HTR-8/SVneo (cell line): ENCODE measurements at regions not wholly inside any gene's neighbourhood (a gene's known extent, or its start where the extent isn't known, plus 50 kb on each side); places are given as distances from the start of the nearest gene placed in this dataset.
"Not testable (repeated sequence)": the region's sequence is repeated elsewhere in the genome, so short reads cannot be mapped to it uniquely, and the experiment has no call there.

Experiments used
- DNase-seq: peaks from one replicate; pipeline ENCODE4 v3.0.0; 2011; ENCODE audit warnings: low spot score, mixed read lengths; ENCODE audit not compliant: insufficient read length
- FAIRE-seq: peaks from 2 replicates; lab custom pipeline; 2011; peaks lifted over from hg19 to GRCh38; lab: Jason Lieb, UNC

DNA sequence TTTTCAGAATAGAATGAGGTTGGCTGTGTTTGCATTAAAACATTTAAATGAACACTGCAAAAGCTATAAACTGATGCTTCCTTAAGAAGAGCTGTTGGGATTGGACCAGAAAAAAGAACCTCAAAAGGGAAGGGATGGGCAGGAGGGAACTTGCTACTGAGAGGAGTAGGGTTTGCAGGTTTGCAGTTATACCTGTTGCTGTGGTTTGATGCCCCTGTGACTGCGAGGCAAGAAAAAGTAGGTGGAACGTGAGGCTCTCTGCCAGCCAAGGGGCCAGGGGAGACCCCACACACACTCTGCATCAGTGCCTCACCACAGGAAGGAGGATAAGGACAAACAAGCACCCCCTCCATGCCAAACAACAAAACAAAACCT is 197.2 kb downstream of the BCAS1 start:
- FAIRE-seq (peak; percentile 69), DNase-seq (no peak)

DNA sequence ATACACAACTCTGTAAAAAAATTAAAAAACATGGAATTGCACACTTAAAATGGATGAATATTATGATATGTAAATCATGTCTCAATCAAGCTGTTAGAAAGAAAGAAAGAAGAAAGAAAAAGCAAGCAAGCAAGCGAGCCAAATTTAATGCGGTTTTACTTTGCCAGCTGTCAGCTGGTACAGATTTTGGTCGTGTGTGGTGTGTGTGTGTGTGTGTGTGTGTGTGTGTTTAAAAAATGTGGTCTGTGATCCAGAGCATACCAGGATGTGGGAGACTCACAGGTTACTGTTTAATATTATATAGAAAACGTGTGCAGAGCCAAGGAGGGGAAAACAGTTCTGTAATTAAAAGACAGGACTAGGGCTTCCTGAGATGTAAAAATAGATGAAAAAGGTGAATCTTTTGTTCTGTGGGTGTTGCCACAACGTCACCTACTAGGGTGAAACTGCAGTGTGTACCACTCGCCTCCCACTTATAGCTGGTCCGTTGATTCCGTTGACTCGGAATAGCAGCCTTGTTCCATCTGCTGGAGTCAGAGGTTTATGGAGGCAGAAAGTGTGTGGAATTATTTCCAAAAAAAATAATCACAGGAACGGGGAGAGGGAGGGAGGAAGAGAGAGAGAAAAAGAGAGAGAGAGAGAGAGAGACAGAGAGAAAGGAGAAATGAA is 197.7 kb downstream of the BCAS1 start:
- DNase-seq: no peak

DNA sequence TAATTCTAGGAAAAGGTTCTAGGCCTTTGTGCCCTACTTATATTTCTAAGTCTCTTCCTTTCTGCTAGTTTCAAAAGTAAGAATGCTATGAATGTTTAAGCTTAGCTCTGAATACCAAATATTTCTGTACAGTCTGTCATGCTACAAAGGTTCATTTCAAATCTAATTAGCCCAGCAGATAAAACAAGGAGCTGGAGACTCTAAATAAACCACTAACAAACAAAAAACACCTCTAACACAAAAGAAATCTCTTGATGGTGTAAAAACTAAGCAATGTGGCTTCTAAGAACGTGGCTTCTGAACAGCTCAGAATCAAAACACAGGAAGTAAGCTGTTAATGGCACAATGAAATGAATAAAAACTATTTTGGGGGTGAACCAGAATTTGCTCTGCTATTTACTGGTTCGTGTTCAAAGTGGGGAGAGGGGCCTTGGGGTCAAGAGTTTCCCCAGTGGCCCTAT is 198.3 kb downstream of the BCAS1 start:
- FAIRE-seq: no peak
- DNase-seq: no peak

More for the DNA sequence above, 197.7 kb downstream of the BCAS1 start:
- FAIRE-seq: peak; percentile 73

DNA sequence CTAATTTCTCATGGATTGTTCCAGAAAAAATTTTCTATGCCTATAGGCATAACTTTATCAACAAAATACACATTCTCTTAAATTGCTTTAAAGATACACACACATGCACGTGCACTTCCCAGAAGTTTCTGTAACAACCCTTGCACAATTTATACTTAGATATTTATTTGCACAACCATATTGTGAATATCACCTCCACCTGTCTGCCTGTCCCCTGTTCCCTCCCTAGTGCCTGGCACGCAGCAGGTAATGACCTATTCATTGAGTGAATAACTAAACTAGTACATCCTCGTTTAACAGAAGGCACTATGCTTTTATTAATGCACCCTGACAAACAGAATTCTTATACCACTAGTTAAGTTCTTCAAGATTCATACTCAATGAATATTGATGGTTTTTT is 198.9 kb downstream of the BCAS1 start:
- DNase-seq (no peak), FAIRE-seq (no peak)

- no peak for DNase-seq
- no peak for FAIRE-seq
These were observed 199.7 kb downstream of the BCAS1 start for GRCh38 chr20:53870426-53871315.

DNA sequence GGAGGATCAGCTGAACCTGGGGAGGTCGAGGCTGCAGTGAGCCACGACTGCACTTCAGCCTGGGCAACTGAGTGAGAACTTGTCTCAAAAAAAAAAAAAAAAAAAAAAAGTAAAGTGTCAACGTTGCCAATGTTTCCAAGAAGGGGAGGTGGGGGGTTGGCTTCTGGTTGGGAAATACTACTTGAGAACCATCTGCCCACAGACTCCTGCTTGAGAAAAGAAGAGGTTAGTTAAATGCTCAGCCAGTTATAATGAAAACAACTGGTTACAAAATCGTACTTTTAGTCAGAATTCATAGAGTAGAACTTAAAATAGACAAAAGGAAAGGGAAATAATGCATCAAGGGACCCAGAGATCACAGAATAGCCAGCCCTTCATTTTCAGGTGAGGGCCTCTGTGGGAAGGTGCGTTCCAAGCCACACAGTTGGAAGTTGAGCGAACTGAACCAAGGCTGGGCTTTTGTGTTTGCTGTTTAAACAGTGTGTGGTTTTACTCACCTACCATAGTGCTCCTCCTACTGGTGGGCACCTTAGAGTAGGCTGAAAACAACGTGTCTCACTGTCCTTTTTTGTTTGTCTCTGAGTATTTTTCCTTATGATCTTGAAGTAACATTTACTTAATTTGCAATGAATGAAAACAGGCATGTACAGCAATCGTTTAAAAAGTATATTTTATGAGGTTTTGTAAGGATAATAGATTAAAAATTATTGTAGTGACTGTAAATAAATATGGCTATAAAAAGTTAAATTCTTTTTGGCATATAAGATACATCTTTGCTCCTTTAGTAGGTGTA is 200.7 kb downstream of the BCAS1 start:
- FAIRE-seq: peak; percentile 82
- DNase-seq: peak; percentile 93

DNA sequence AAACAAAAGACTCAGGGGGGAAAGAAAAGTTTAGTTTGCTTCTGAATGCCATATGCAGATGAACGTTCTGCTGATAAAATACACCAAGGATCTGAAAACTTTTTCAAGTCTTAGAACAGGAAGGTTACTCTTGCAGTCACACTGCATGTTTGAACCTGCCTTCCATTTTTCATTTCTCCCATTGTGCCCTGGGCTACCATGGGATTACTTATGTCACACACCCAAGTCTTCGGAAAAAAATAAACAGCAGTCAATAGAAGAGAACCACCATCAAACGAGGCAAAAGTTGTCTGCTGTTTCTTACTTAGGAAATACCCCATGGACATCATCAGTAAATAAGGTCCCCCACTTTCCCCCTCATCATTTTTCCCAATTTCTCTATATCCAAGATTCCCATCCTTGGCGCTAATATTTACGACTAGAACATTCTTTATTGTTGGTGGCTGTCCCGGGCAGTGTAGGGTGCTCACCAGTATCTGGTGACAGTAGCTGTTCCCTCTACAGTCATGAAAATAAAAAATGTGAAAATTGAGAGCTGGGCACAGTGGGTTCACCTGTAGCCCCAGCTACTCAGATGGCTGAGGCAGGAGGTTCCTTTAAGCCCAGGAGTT is 202.5 kb downstream of the BCAS1 start:
- DNase-seq: no peak
- FAIRE-seq: no peak

DNA sequence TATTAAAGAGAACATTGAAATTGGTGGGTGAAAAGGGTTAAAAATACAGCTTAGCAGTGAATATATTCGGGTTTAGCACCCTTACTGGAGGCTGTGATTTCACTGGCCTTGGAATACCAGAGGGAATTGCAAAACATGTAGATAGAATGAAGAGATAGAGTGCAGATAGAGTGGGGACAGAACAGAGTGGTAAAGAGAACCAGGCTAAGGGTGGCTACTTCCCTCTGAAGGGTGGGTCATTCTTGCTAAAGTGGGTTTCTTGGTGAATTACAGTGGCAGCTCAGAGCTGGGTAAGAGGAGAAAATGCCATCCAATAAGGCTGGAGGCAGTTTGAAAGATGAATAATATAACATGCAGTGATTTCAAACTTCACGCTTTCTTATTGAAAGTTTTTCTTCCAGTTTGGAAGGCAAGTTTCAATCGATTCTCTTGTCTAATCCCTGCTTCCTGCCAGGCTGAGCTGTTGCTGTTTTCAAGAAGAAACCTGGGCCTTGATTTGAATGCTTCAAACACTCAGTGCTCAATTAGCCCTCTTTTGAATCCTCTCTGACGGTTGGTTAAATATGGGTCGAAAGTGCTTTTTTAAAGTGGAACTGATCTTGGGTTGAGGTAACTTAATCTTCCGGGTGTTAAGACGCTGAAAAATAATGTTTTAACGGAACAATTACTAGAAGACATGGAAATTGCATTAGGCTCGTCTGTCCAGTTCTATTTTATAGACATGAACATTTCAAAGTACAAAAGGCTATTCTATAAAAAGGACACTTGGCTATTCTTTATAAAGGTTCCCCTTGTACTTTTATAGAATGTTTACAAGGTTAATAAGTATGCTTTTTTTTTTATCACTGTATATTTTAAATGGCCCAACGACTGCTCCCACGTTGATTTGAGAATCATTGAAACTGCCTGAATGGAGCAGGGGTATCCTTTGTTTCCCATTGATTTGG is 203.3 kb downstream of the BCAS1 start:
- no peak for FAIRE-seq
- no peak for DNase-seq

DNA sequence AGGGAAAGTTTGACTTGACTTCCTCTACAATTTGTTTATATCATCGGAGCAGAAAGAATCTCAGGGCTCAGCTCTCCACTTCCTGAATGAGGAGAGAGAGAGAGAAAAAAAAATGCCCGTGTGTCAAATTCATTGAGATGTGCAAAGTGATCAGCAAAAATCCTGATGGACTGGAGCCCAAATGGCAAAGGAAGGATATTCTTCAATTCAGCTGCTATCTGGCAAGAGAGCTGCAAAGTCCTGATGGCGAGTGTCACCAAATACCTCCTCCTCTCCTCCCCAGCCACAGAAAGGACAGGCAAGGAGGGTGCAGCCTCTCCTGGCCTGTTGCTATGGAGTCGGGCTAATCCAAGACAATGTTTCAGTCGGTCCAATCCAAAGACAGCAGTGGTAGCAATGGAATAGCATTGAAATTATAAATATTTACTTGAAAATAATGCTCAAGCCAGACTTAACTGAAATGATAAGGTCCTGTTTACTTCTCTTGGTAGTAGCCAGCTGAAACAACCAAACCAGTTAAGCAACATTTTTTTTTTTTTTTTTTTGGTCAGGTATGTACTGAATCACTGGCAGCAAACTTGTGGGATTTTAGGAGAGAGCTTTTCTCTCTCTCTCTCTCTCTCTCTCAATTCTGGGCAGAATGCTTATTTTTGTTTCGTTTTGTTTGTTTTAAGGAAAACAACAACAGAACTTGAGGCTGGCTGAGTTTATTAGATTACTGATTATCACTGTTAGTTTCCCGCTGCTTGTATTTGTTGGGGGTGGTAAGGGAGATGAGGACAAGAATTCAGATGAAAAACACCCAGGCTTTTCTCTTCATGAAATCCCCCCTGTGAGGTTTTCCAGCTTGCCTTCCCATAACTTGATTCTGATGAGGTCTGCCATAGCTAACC is 204.2 kb downstream of the BCAS1 start:
- FAIRE-seq: peak; percentile 64
- DNase-seq: peak; percentile 60

GRCh38 chr20:53864765-53865683 is 205.4 kb downstream of the BCAS1 start:
- not testable (repeated sequence) for FAIRE-seq, DNase-seq

DNA sequence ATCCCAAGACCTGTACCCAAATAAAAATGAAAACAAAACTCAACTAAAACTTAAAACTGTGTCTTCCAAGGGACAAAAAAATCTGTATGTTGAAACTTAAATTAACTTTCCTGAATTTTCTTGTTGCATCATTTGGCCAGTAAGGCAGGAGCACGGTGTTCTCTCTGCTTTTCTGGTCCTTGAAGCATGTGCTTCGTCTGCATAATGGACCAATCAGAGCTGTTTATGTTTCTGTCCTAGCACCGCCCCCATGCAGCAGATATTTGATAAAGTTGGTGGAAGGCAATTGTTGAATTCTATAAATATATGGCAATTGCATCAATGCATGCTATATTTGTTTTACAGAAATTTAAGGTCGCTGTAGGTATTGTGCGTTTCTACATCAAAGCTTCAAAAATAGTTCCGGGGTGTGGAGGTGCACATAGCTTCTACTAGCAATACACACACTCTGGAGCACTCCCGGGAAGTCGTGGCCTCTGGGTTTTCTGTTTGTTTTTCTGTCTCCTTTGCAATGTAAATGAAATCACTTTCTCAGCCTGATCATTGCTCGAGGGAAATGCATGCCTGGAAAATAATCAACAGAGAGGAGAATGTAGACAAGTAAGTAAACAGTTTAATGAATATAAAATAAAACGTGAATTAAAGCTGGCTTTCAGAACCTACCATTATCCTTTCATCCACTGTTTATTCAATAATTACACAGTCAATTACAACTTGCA is 206.3 kb downstream of the BCAS1 start:
- not testable (repeated sequence) for DNase-seq, FAIRE-seq

DNA sequence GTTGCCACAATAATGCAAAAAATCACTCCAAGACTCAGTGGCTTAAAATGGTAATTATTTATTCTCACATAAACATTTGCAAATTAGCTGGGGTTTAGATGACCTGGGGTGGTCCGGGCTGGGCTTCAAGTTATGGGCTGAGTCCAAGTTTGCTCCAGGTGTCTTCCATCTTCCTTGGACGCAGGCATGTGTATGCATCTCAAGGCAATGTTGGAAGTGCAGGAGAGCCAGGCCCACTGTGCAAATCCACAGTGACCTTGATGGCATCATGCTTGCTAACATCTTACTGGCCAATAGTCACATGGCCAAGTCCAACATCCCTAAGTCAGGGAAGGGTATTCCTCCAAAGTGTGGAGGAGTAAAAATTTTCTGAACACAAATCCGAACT is 206.9 kb downstream of the BCAS1 start:
- FAIRE-seq: peak; percentile 82
- DNase-seq: not testable (repeated sequence)

DNA sequence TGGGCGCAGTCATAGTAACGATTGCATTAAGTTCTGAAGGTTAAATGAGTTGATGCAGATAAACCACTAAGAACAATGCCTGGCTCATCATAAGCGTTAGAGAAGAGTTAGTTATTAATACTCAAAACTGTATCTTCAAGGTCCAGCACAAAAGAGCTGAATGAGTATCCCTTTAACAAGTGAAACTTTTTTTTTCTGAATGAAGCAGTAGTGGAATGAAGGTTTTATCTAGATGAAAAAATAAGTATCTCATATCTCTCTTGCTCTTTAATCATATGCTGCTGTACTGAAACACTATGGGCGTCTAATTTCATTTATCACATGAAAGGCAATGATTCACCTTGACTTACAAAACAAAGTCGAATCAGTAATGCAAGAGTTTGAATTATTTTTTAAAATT is 207.4 kb downstream of the BCAS1 start:
- DNase-seq, FAIRE-seq: not testable (repeated sequence)

DNA sequence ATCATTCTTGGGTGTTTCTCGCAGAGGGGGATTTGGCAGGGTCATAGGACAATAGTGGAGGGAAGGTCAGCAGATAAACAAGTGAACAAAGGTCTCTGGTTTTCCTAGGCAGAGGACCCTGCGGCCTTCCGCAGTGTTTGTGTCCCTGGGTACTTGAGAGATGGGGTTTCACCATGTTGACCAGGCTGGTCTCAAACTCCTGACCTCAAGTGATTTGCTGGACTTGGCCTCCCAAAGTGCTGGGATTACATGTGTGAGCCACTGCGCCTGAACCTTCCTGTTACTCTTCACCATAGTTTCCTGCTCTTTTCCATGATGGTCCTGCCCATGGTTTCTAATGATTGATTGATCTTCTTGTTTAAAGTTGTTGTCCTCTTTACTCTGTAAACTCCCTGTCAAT is 207.9 kb downstream of the BCAS1 start:
- not testable (repeated sequence) for FAIRE-seq, DNase-seq

- FAIRE-seq, DNase-seq: not testable (repeated sequence)
These were observed 208.3 kb downstream of the BCAS1 start for GRCh38 chr20:53862136-53862397.

GRCh38 chr20:53859684-53860083 is 210.7 kb downstream of the BCAS1 start:
- peak; percentile 51 for FAIRE-seq

GRCh38 chr20:53859009-53859408 is 211.4 kb downstream of the BCAS1 start:
- not testable (repeated sequence) for FAIRE-seq, DNase-seq

More at GRCh38 chr20:53859684-53860083, 210.7 kb downstream of the BCAS1 start:
- DNase-seq: no peak
